ENCODE measurements at regions not wholly inside any gene's neighbourhood (a gene's known extent, or its start where the extent isn't known, plus 50 kb on each side); places are given as distances from the start of the nearest gene placed in this dataset.

- TF ChIP-seq EZH2 (IDR thresholded peaks at IDR 0.05) (no peak), POLR2AphosphoS5 (IDR thresholded peaks at IDR 0.05; ENCODE audit: borderline replicate concordance, low read depth, low read length) (no peak)
Observed at GRCh38 chr1:2894381-2895041, 93.0 kb upstream of the TTC34 start.
